Panc1 (cell line): ENCODE measurements at regions not wholly inside any gene's neighbourhood (a gene's known extent, or its start where the extent isn't known, plus 50 kb on each side); places are given as distances from the start of the nearest gene placed in this dataset.

ENCODE experiments used
- ATAC-seq: fragments of 200-7000 bp; cut with Tn5 transposase; 2 replicates; pipeline ENCODE4 v1.9.1; 2020; ENCODE audit warnings: mild to moderate bottlenecking, moderate library complexity
- BruUV-seq: library from RNA; stranded (reverse); fragments of 400-500 nt; replicated peaks from 2 replicates; lab custom pipeline; 2021; lab: Mats Ljungman, UMichigan
- CTCF ChIA-PET: fragments of 300-600 bp; sonication (Branson Sonifier 250); formaldehyde crosslinking; loops from one replicate; lab custom pipeline; 2022; ENCODE audit warnings: antibody characterized with exemption; lab: Charles Lee
- POLR2A ChIA-PET: fragments of 300-600 bp; sonication (Branson Sonifier 250); formaldehyde crosslinking; loops from one replicate; lab custom pipeline; 2022; ENCODE audit warnings: antibody characterized with exemption; lab: Charles Lee
- DNase-seq: peaks from one replicate; pipeline ENCODE4 v3.0.0-alpha.2; 2010; ENCODE audit warnings: low read depth, low spot score
- H3K27ac ChIP-seq: 2 replicates; pipeline ENCODE4 v1.5.1; 2011; ENCODE audit warnings: mild to moderate bottlenecking, low read length, inconsistent platforms
- H3K27me3 ChIP-seq: fragments of 200-500 bp; sonication (Bioruptor generic); 2 replicates; pipeline ENCODE4 v1.6.0; 2014; ENCODE audit warnings: low read length, inconsistent platforms; ENCODE audit not compliant: control insufficient read depth, insufficient read depth
- H3K36me3 ChIP-seq: fragments of 200-500 bp; sonication (Bioruptor generic); 2 replicates; pipeline ENCODE4 v1.5.1; 2014; ENCODE audit warnings: inconsistent platforms, mild to moderate bottlenecking, low read length, moderate library complexity; ENCODE audit not compliant: control insufficient read depth, insufficient read depth
- H3K4me1 ChIP-seq: 2 replicates; pipeline ENCODE4 v1.5.1; 2011; ENCODE audit warnings: inconsistent platforms, mild to moderate bottlenecking, low read length, moderate library complexity; ENCODE audit not compliant: control insufficient read depth, insufficient read depth
- H3K4me3 ChIP-seq, 2 experiments: 2 replicates each; pipeline ENCODE4 v1.5.1; 2011 to 2012; ENCODE audit warnings: low read depth in 2 of 2, low read length in 2 of 2, mild to moderate bottlenecking in 2 of 2, inconsistent platforms in 1 of 2, moderate library complexity in 1 of 2
- H3K9me3 ChIP-seq: fragments of 200-500 bp; sonication (Bioruptor generic); 2 replicates; pipeline ENCODE4 v1.5.1; 2014; ENCODE audit warnings: low read depth, mild to moderate bottlenecking, inconsistent platforms, low read length, moderate library complexity; ENCODE audit not compliant: control insufficient read depth, insufficient read depth
- POLR2AphosphoS5 ChIP-seq: IDR thresholded peaks from 2 replicates; pipeline ENCODE4 v1.6.1; 2012; ENCODE audit warnings: mild to moderate bottlenecking, low read depth, low read length, moderate library complexity
- SIN3A ChIP-seq: IDR thresholded peaks from 2 replicates; pipeline ENCODE4 v1.6.1; 2012; ENCODE audit warnings: low read depth, mild to moderate bottlenecking, low read length, moderate library complexity, borderline replicate concordance; ENCODE audit not compliant: insufficient read depth
- TCF7L2 ChIP-seq: IDR thresholded peaks from 2 replicates; pipeline ENCODE4 v1.6.1; 2011; ENCODE audit warnings: mild to moderate bottlenecking, low read depth, low read length, inconsistent platforms
- in situ Hi-C: cut with HindIII; loops from 2 replicates; pipeline ENCODE4 v1.10.0; 2016; ENCODE audit warnings: low sequenced_read_pairs, low pct_unique_long_range_greater_than_20kb
- intact Hi-C: fragments of 100-400 bp; cut with micrococcal nuclease; formaldehyde crosslinking; loops from one replicate; pipeline ENCODE4 v1.10.0; 2022; ENCODE audit not compliant: unreplicated experiment
- TF ChIP-seq, protein P1 (sequence below): fragments of 450-650 bp; IDR thresholded peaks from 2 replicates; pipeline ENCODE4 v1.5.1; 2017; ENCODE audit warnings: mild to moderate bottlenecking
- TF ChIP-seq, protein P2 (sequence below), 2 experiments: IDR thresholded peaks; 2 replicates each; pipeline ENCODE4 v1.6.1; 2011 to 2012; ENCODE audit warnings: low read depth in 2 of 2, control low read depth in 1 of 2, low read length in 1 of 2, mild to moderate bottlenecking in 1 of 2, moderate library complexity in 1 of 2; ENCODE audit not compliant: insufficient read depth in 1 of 2

DNA sequence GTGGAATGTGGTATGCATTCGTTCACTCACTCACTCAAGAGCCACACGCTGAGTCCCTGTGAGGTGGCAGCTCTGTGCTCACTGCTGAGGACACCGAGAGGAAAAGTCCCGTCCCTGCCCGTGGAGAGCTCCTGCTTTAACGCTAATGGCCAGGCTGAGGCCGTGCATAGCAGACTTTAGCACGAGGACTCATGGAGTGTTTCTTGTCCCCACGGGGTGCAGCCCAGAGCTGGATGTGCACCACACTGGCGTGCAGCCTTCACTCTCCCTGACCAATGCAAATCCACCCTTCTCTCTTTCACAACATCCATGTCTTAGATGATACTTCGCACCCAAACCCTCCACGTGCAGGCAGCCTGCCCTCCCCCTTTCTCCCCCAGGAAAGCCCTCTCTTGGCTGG, 159.6 kb upstream of the ZNF536 start:
- Histone ChIP-seq H3K36me3 (no peaks in the 10 kb centered on the region), H3K4me3 (no peak overlapping the region), H3K27me3 (peaks cover 15% of the 10 kb centered on the region), H3K4me1 (no peaks in the 10 kb centered on the region), H3K9me3 (no peaks in the 10 kb centered on the region), H3K27ac (no peak overlapping the region)
- intact Hi-C loops = no loop called here
- ATAC-seq (no peak), DNase-seq (no peak)
- TF ChIP-seq POLR2AphosphoS5 = no peak
- in situ Hi-C loops = no loop called here
- ChIA-PET CTCF (no interaction called here), POLR2A (no interaction called here)
- BruUV-seq = no TSS peak

DNA sequence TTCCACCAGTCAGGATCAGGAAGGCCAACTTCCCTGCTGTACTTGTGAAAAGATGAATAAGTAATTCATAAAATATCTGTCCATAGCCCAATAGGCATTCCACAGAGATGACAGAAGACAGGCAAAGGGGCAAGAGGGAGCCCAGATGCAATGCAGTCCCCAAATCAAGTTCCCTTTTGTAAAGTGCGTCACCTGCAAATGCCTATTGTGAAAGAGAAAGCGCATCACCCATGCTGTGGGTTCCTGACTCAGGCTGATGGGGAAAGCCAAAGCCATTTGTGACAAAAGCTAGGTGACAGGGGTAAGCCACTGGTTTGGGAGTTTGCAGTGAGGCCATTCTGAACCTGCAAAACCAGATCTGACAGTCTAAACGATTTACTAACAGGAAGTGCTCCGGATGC, 157.5 kb upstream of the ZNF536 start:
- intact Hi-C loops = no loop called here
- no TSS peak for BruUV-seq

DNA sequence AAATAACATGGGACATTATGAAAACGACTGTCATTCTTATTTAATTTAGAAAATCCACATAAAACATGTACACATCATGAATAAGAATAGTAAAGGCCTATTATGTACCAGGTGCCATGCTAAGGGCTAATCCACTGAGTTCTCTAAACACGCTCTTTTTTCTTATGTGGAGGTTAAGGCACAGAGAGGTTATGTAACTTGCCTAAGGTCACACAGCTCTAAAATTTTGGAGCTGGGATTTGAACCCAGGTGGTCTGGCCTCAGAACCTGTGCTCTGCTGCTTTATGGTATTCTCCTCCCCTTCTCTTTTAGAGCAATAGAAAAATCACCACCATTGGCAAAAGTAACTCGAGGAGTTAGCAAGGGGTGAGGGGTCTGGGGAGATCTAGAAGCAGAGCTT, 156.9 kb upstream of the ZNF536 start:
- H3K36me3 ChIP-seq = no peaks in the 10 kb centered on the region
- H3K27ac ChIP-seq = no peak overlapping the region
- intact Hi-C loops = no loop called here
- ChIA-PET CTCF (no interaction called here), POLR2A (no interaction called here)
- H3K4me3 ChIP-seq = no peak overlapping the region
- DNase-seq (no peak), ATAC-seq (no peak)
- no peaks in the 10 kb centered on the region for H3K4me1 ChIP-seq
- TF ChIP-seq, protein P1, sequence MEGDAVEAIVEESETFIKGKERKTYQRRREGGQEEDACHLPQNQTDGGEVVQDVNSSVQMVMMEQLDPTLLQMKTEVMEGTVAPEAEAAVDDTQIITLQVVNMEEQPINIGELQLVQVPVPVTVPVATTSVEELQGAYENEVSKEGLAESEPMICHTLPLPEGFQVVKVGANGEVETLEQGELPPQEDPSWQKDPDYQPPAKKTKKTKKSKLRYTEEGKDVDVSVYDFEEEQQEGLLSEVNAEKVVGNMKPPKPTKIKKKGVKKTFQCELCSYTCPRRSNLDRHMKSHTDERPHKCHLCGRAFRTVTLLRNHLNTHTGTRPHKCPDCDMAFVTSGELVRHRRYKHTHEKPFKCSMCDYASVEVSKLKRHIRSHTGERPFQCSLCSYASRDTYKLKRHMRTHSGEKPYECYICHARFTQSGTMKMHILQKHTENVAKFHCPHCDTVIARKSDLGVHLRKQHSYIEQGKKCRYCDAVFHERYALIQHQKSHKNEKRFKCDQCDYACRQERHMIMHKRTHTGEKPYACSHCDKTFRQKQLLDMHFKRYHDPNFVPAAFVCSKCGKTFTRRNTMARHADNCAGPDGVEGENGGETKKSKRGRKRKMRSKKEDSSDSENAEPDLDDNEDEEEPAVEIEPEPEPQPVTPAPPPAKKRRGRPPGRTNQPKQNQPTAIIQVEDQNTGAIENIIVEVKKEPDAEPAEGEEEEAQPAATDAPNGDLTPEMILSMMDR = no peak
- no peak for TF ChIP-seq POLR2AphosphoS5
- no peaks in the 10 kb centered on the region for H3K9me3 ChIP-seq
- no TSS peak for BruUV-seq
- peaks cover 4% of the 10 kb centered on the region; the same call in 1 of the 2 replicates for H3K27me3 ChIP-seq
- in situ Hi-C loops = no loop called here

More for the DNA sequence above, 157.5 kb upstream of the ZNF536 start:
- no peaks in the 10 kb centered on the region for H3K9me3 ChIP-seq
- no peaks in the 10 kb centered on the region for H3K36me3 ChIP-seq
- H3K4me3 ChIP-seq = no peak overlapping the region
- TF ChIP-seq, protein P1 = no peak
- TF ChIP-seq TCF7L2 = no peak
- no peak for TF ChIP-seq POLR2AphosphoS5
- TF ChIP-seq, protein P2, sequence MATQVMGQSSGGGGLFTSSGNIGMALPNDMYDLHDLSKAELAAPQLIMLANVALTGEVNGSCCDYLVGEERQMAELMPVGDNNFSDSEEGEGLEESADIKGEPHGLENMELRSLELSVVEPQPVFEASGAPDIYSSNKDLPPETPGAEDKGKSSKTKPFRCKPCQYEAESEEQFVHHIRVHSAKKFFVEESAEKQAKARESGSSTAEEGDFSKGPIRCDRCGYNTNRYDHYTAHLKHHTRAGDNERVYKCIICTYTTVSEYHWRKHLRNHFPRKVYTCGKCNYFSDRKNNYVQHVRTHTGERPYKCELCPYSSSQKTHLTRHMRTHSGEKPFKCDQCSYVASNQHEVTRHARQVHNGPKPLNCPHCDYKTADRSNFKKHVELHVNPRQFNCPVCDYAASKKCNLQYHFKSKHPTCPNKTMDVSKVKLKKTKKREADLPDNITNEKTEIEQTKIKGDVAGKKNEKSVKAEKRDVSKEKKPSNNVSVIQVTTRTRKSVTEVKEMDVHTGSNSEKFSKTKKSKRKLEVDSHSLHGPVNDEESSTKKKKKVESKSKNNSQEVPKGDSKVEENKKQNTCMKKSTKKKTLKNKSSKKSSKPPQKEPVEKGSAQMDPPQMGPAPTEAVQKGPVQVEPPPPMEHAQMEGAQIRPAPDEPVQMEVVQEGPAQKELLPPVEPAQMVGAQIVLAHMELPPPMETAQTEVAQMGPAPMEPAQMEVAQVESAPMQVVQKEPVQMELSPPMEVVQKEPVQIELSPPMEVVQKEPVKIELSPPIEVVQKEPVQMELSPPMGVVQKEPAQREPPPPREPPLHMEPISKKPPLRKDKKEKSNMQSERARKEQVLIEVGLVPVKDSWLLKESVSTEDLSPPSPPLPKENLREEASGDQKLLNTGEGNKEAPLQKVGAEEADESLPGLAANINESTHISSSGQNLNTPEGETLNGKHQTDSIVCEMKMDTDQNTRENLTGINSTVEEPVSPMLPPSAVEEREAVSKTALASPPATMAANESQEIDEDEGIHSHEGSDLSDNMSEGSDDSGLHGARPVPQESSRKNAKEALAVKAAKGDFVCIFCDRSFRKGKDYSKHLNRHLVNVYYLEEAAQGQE (IDR thresholded peaks at IDR 0.05; ENCODE audit: insufficient read depth in 1 of 2, low read depth in 2 of 2, low read length in 1 of 2) = no peak
- no peak for TF ChIP-seq SIN3A
- no peaks in the 10 kb centered on the region for H3K4me1 ChIP-seq
- CTCF ChIA-PET = no interaction called here
- POLR2A ChIA-PET = no interaction called here
- peaks cover 6% of the 10 kb centered on the region; the same call in 1 of the 2 replicates for H3K27me3 ChIP-seq
- in situ Hi-C loops = no loop called here
- ATAC-seq = no peak
- H3K27ac ChIP-seq = no peak overlapping the region
- no peak for DNase-seq
